ENCODE measurements at regions not wholly inside any gene's neighbourhood (a gene's known extent, or its start where the extent isn't known, plus 50 kb on each side); places are given as distances from the start of the nearest gene placed in this dataset.

- DNase-seq (no peak), ATAC-seq (no peak)
- H3K9me3 ChIP-seq (ENCODE audit: control insufficient read depth, low read length), result peaks cover 3% of the 10 kb centered on the region
- no peaks in the 10 kb centered on the region for H3K27me3 ChIP-seq (ENCODE audit: control insufficient read depth, insufficient read depth)
- WGBS, result 70% methylated on average over 2 of the region's 2 CpGs
- intact Hi-C loops (cut with DNase I), result no loop called here
- no peak overlapping the region for H3K4me3 ChIP-seq (ENCODE audit: low read length)
- H3K27ac ChIP-seq (ENCODE audit: low read length), result no peak overlapping the region
- no peaks in the 10 kb centered on the region for H3K4me1 ChIP-seq (ENCODE audit: control insufficient read depth, insufficient read depth, low read length)
These were observed 213.3 kb upstream of the ZC3H12A start for GRCh38 chr1:37261129-37261528.

GRCh38 chr1:37262439-37263170 is 211.8 kb upstream of the ZC3H12A start:
- no peak for DNase-seq
- no peak overlapping the region for H3K27ac ChIP-seq (ENCODE audit: low read length)
- WGBS, result 55% methylated on average over 6 of the region's 6 CpGs
- H3K9me3 ChIP-seq (ENCODE audit: control insufficient read depth, low read length), result peaks cover 3% of the 10 kb centered on the region
- intact Hi-C loops (cut with DNase I), result no loop called here
- H3K4me3 ChIP-seq (ENCODE audit: low read length), result no peak overlapping the region
- no peak for ATAC-seq
- H3K27me3 ChIP-seq (ENCODE audit: control insufficient read depth, insufficient read depth), result no peaks in the 10 kb centered on the region
- no peaks in the 10 kb centered on the region for H3K4me1 ChIP-seq (ENCODE audit: control insufficient read depth, insufficient read depth, low read length)

GRCh38 chr1:37265156-37265555 is 209.2 kb upstream of the ZC3H12A start:
- 72% methylated on average over 3 of the region's 3 CpGs for WGBS
- intact Hi-C loops (cut with DNase I), result no loop called here

GRCh38 chr1:37265786-37266667 is 208.4 kb upstream of the ZC3H12A start:
- H3K4me1 ChIP-seq (ENCODE audit: control insufficient read depth, insufficient read depth, low read length), result no peaks in the 10 kb centered on the region
- ATAC-seq (no peak), DNase-seq (no peak)
- peaks cover 3% of the 10 kb centered on the region for H3K9me3 ChIP-seq (ENCODE audit: control insufficient read depth, low read length)
- H3K27me3 ChIP-seq (ENCODE audit: control insufficient read depth, insufficient read depth), result no peaks in the 10 kb centered on the region
- no peak overlapping the region for H3K4me3 ChIP-seq (ENCODE audit: low read length)
- intact Hi-C loops (cut with DNase I), result no loop called here
- H3K27ac ChIP-seq (ENCODE audit: low read length), result no peak overlapping the region
- WGBS, result 53% methylated on average over 10 of the region's 10 CpGs

More at GRCh38 chr1:37265156-37265555, 209.2 kb upstream of the ZC3H12A start:
- H3K9me3 ChIP-seq (ENCODE audit: control insufficient read depth, low read length), result peaks cover 3% of the 10 kb centered on the region
- no peak for ATAC-seq
- no peak overlapping the region for H3K27ac ChIP-seq (ENCODE audit: low read length)
- DNase-seq, result no peak
- no peaks in the 10 kb centered on the region for H3K27me3 ChIP-seq (ENCODE audit: control insufficient read depth, insufficient read depth)
- H3K4me1 ChIP-seq (ENCODE audit: control insufficient read depth, insufficient read depth, low read length), result no peaks in the 10 kb centered on the region
- H3K4me3 ChIP-seq (ENCODE audit: low read length), result no peak overlapping the region

- WGBS, result 52% methylated on average over 10 of the region's 10 CpGs
- DNase-seq (no peak), ATAC-seq (no peak)
- intact Hi-C loops (cut with DNase I), result no loop called here
- H3K4me1 ChIP-seq (ENCODE audit: control insufficient read depth, insufficient read depth, low read length), result no peaks in the 10 kb centered on the region
- H3K27me3 ChIP-seq (ENCODE audit: control insufficient read depth, insufficient read depth), result no peaks in the 10 kb centered on the region
- peaks cover 3% of the 10 kb centered on the region for H3K9me3 ChIP-seq (ENCODE audit: control insufficient read depth, low read length)
- no peak overlapping the region for H3K4me3 ChIP-seq (ENCODE audit: low read length)
- H3K27ac ChIP-seq (ENCODE audit: low read length), result no peak overlapping the region
These were observed 207.1 kb upstream of the ZC3H12A start for GRCh38 chr1:37267111-37267835.

- H3K4me3 ChIP-seq (ENCODE audit: low read length), result no peak overlapping the region
- no peak for ATAC-seq
- no peaks in the 10 kb centered on the region for H3K4me1 ChIP-seq (ENCODE audit: control insufficient read depth, insufficient read depth, low read length)
- intact Hi-C loops (cut with DNase I), result no loop called here
- no peak for DNase-seq
- no peak overlapping the region for H3K27ac ChIP-seq (ENCODE audit: low read length)
- no peaks in the 10 kb centered on the region for H3K27me3 ChIP-seq (ENCODE audit: control insufficient read depth, insufficient read depth)
- WGBS, result 46% methylated on average over 3 of the region's 3 CpGs
- no peaks in the 10 kb centered on the region for H3K9me3 ChIP-seq (ENCODE audit: control insufficient read depth, low read length)
These were observed 203.7 kb upstream of the ZC3H12A start for GRCh38 chr1:37270639-37271038.

GRCh38 chr1:37272626-37273025 is 201.8 kb upstream of the ZC3H12A start:
- no peak overlapping the region for H3K27ac ChIP-seq (ENCODE audit: low read length)
- H3K9me3 ChIP-seq (ENCODE audit: control insufficient read depth, low read length), result no peaks in the 10 kb centered on the region
- no peaks in the 10 kb centered on the region for H3K4me1 ChIP-seq (ENCODE audit: control insufficient read depth, insufficient read depth, low read length)
- no peak overlapping the region for H3K4me3 ChIP-seq (ENCODE audit: low read length)
- ATAC-seq, result no peak
- no peaks in the 10 kb centered on the region for H3K27me3 ChIP-seq (ENCODE audit: control insufficient read depth, insufficient read depth)
- intact Hi-C loops (cut with DNase I), result no loop called here
- DNase-seq, result no peak
- 58% methylated on average over 8 of the region's 8 CpGs for WGBS

GRCh38 chr1:37274486-37274885 is 199.9 kb upstream of the ZC3H12A start:
- no peak for ATAC-seq
- Histone ChIP-seq H3K4me3 (ENCODE audit: low read length) (no peak overlapping the region), H3K9me3 (ENCODE audit: control insufficient read depth, low read length) (no peaks in the 10 kb centered on the region), H3K27ac (ENCODE audit: low read length) (no peak overlapping the region), H3K27me3 (ENCODE audit: control insufficient read depth, insufficient read depth) (no peaks in the 10 kb centered on the region), H3K4me1 (ENCODE audit: control insufficient read depth, insufficient read depth, low read length) (no peaks in the 10 kb centered on the region)
- DNase-seq, result no peak
- WGBS, result 63% methylated on average over 8 of the region's 8 CpGs
- intact Hi-C loops (cut with DNase I), result no loop called here

- H3K27ac ChIP-seq (ENCODE audit: low read length), result no peak overlapping the region
- intact Hi-C loops (cut with DNase I), result no loop called here
- WGBS, result 57% methylated on average over 5 of the region's 5 CpGs
- H3K4me3 ChIP-seq (ENCODE audit: low read length), result no peak overlapping the region
- H3K4me1 ChIP-seq (ENCODE audit: control insufficient read depth, insufficient read depth, low read length), result no peaks in the 10 kb centered on the region
- ATAC-seq, result no peak
- no peaks in the 10 kb centered on the region for H3K9me3 ChIP-seq (ENCODE audit: control insufficient read depth, low read length)
- H3K27me3 ChIP-seq (ENCODE audit: control insufficient read depth, insufficient read depth), result no peaks in the 10 kb centered on the region
- DNase-seq, result no peak
These were observed 199.3 kb upstream of the ZC3H12A start for GRCh38 chr1:37274938-37275631.

GRCh38 chr1:37277366-37277765 is 197.0 kb upstream of the ZC3H12A start:
- 58% methylated on average over 2 of the region's 2 CpGs for WGBS
- no peak overlapping the region for H3K4me3 ChIP-seq (ENCODE audit: low read length)
- H3K27ac ChIP-seq (ENCODE audit: low read length), result no peak overlapping the region
- ATAC-seq (no peak), DNase-seq (no peak)
- no peaks in the 10 kb centered on the region for H3K4me1 ChIP-seq (ENCODE audit: control insufficient read depth, insufficient read depth, low read length)
- peaks cover 2% of the 10 kb centered on the region for H3K9me3 ChIP-seq (ENCODE audit: control insufficient read depth, low read length)
- intact Hi-C loops (cut with DNase I), result no loop called here
- no peaks in the 10 kb centered on the region for H3K27me3 ChIP-seq (ENCODE audit: control insufficient read depth, insufficient read depth)

Measured in right cardiac atrium (tissue), 5 donors.